K562 (cell line): ENCODE measurements at regions not wholly inside any gene's neighbourhood (a gene's known extent, or its start where the extent isn't known, plus 50 kb on each side); places are given as distances from the start of the nearest gene placed in this dataset.

ENCODE experiments used
- ATAC-seq: fragments of 200-7000 bp; cut with Tn5 transposase; 3 replicates; pipeline ENCODE4 v1.9.1; 2020; ENCODE audit warnings: moderate library complexity
- BruUV-seq: library from RNA; stranded (reverse); fragments of 400-500 nt; replicated peaks from 2 replicates; lab custom pipeline; 2021; lab: Mats Ljungman, UMichigan
- CTCF ChIA-PET: fragments of 300-600 bp; formaldehyde crosslinking; extraction: SDS; loops from one replicate; lab custom pipeline; 2021; ENCODE audit warnings: low intra/inter-chr PET ratio; lab: Yijun Ruan, JAX
- POLR2A ChIA-PET: fragments of 300-600, 350-650 bp; sonication (Branson Sonifier 250); formaldehyde crosslinking; extraction: SDS; loops from one replicate; lab custom pipeline; 2021; ENCODE audit warnings: antibody characterized with exemption, inconsistent platforms; lab: Yijun Ruan, JAX
- DNase-seq, 4 experiments: peaks; one replicate each; pipeline versions ENCODE4 v3.0.0 to v3.0.0-alpha.2; 2011 to 2018; ENCODE audit warnings: low spot score in 3 of 4, mixed read lengths in 3 of 4; ENCODE audit errors: extremely low read depth in 1 of 4
- FAIRE-seq: peaks from 2 replicates; lab custom pipeline; 2011; peaks lifted over from hg19 to GRCh38; lab: Jason Lieb, UNC
- H2AFZ ChIP-seq: 2 replicates; pipeline ENCODE4 v1.6.0; 2011; ENCODE audit warnings: low read depth, low read length, control low read depth, inconsistent platforms
- H3K27ac ChIP-seq: fragments of 200-600 bp; 3 replicates; pipeline ENCODE4 v1.8.0; 2011; ENCODE audit warnings: low read depth, mild to moderate bottlenecking, control low read depth, inconsistent platforms, low read length, moderate library complexity, mixed read lengths; ENCODE audit errors: extremely low read depth
- H3K27me3 ChIP-seq, 2 experiments: fragments of 300-600 bp in 1 of 2; 2 replicates in 1 of 2; 3 replicates in 1 of 2; pipeline versions ENCODE4 v1.6.0 to v1.8.0; 2011; ENCODE audit warnings: inconsistent platforms in 2 of 2, low read length in 2 of 2, mild to moderate bottlenecking in 1 of 2, mixed read lengths in 1 of 2, moderate library complexity in 1 of 2; ENCODE audit not compliant: control insufficient read depth in 2 of 2, insufficient read depth in 2 of 2
- H3K36me3 ChIP-seq: fragments of 300-600 bp; 3 replicates; pipeline ENCODE4 v1.8.0; 2011; ENCODE audit warnings: mild to moderate bottlenecking, low read length, inconsistent platforms; ENCODE audit not compliant: control insufficient read depth, insufficient read depth
- H3K4me1 ChIP-seq, 2 experiments: fragments of 200-600 bp in 1 of 2; replicated peaks in 1 of 2; 2 replicates in 1 of 2; 3 replicates in 1 of 2; pipeline versions ENCODE4 v1.5.1 to v1.8.0; 2011; ENCODE audit warnings: inconsistent platforms in 2 of 2, low read length in 2 of 2, mild to moderate bottlenecking in 1 of 2, mixed read lengths in 1 of 2, moderate library complexity in 1 of 2; ENCODE audit not compliant: control insufficient read depth in 2 of 2, insufficient read depth in 2 of 2
- H3K4me2 ChIP-seq: 2 replicates; pipeline ENCODE4 v1.6.1; 2011; ENCODE audit warnings: low read length, control low read depth, inconsistent platforms, mixed read lengths; ENCODE audit not compliant: insufficient read depth
- H3K4me3 ChIP-seq: fragments of 200-600 bp; sonication (generic), shearing (Covaris generic); 2 replicates; pipeline ENCODE4 v1.5.1; 2016; ENCODE audit warnings: control low read depth, inconsistent platforms
- H3K79me2 ChIP-seq: fragments of 200-600 bp; 3 replicates; pipeline ENCODE4 v1.8.0; 2011; ENCODE audit warnings: low read length, inconsistent platforms; ENCODE audit not compliant: control insufficient read depth, insufficient read depth
- H3K9ac ChIP-seq, 2 experiments: 2 replicates each; pipeline versions ENCODE4 v1.6.0 to v1.6.1; 2011; ENCODE audit warnings: low read depth in 2 of 2, low read length in 2 of 2, control low read depth in 1 of 2, inconsistent platforms in 1 of 2, mild to moderate bottlenecking in 1 of 2, mixed read lengths in 1 of 2; ENCODE audit not compliant: insufficient read depth in 1 of 2
- H3K9me1 ChIP-seq: one replicate; pipeline ENCODE4 v1.6.0; 2011; ENCODE audit warnings: inconsistent platforms, mild to moderate bottlenecking, low read length, moderate library complexity; ENCODE audit not compliant: control insufficient read depth, insufficient read depth
- H3K9me3 ChIP-seq: replicated peaks from 2 replicates; pipeline ENCODE4 v1.5.1; 2011; ENCODE audit warnings: low read depth, low read length, inconsistent platforms; ENCODE audit not compliant: control insufficient read depth, insufficient read depth
- H4K20me1 ChIP-seq: replicated peaks from 2 replicates; pipeline ENCODE4 v1.6.1; 2011; ENCODE audit warnings: low read length, inconsistent platforms, mixed read lengths; ENCODE audit not compliant: control insufficient read depth, insufficient read depth
- FOSL1 ChIP-seq: fragments of 200-800 bp; sonication (Bioruptor generic); conservative IDR thresholded peaks from 2 replicates; pipeline ENCODE4 v1.6.1; 2016; ENCODE audit warnings: missing genetic modification characterization, missing compliant biosample characterization
- HIVEP1 ChIP-seq: fragments of 250-450 bp; sonication (Bioruptor Pico); IDR thresholded peaks from 2 replicates; pipeline ENCODE4 v1.4.0; 2020; ENCODE audit warnings: mild to moderate bottlenecking
- KLF6 ChIP-seq: fragments of 250-450 bp; sonication (Bioruptor Pico); IDR thresholded peaks from 2 replicates; pipeline ENCODE4 v1.4.0; 2020; ENCODE audit warnings: mild to moderate bottlenecking, moderate library complexity, borderline replicate concordance
- MYC ChIP-seq, 2 experiments: fragments of 250-450 bp in 1 of 2; sonication (Bioruptor Pico) in 1 of 2; IDR thresholded peaks; 2 replicates each; pipeline versions ENCODE4 v1.5.1 to v1.6.1; 2012 to 2021; ENCODE audit warnings: low read depth in 2 of 2, borderline replicate concordance in 1 of 2, improper control_type of control experiment in 1 of 2, low read length in 1 of 2, mild to moderate bottlenecking in 1 of 2, moderate library complexity in 1 of 2
- NEUROD1 ChIP-seq: fragments of 150-350 bp; IDR thresholded peaks from 2 replicates; pipeline ENCODE4 v1.6.1; 2014; ENCODE audit warnings: borderline replicate concordance, low read length, low read depth; ENCODE audit not compliant: partially characterized antibody
- NR2F6 ChIP-seq: fragments of 450-650 bp; formaldehyde crosslinking; IDR thresholded peaks from 2 replicates; pipeline ENCODE4 v1.4.0; 2020; ENCODE audit warnings: mild to moderate bottlenecking
- POLR2AphosphoS2 ChIP-seq: IDR thresholded peaks from 2 replicates; pipeline ENCODE4 v1.6.1; 2012; ENCODE audit warnings: low read length, improper control_type of control experiment
- RBM39 ChIP-seq: fragments of 200-400 bp; formaldehyde crosslinking; optimal IDR thresholded peaks from 2 replicates; pipeline ENCODE3; 2018; ENCODE audit warnings: low read depth, low read length
- SAP30 ChIP-seq: fragments of 200-600 bp; sonication (generic); IDR thresholded peaks from 2 replicates; pipeline ENCODE4 v1.6.1; 2012; ENCODE audit warnings: borderline replicate concordance, low read depth, mild to moderate bottlenecking, moderate library complexity, low read length, control low read depth, inconsistent platforms; ENCODE audit not compliant: insufficient read depth, poor library complexity, severe bottlenecking
- SIRT6 ChIP-seq: IDR thresholded peaks from one replicate; pipeline ENCODE4 v1.6.1; 2012; ENCODE audit warnings: low read depth, mild to moderate bottlenecking, control low read depth, inconsistent platforms, low read length, moderate library complexity
- ZNF263 ChIP-seq: sonication (generic); formaldehyde crosslinking; IDR thresholded peaks from 2 replicates; pipeline ENCODE4 v1.8.0; 2022; ENCODE audit warnings: mild to moderate bottlenecking, missing genetic modification reagents, borderline replicate concordance
- WGBS: fragments of 100-300 bp; shearing (Covaris generic); methylation state at CpG from one replicate; pipeline ENCODE4 v1.1.6; 2016; ENCODE audit warnings: low coverage, mixed read lengths; ENCODE audit not compliant: insufficient coverage; ENCODE audit errors: missing lambda C conversion rate; 5-methylcytosine and 5-hydroxymethylcytosine counted together
- in situ Hi-C: fragments of 300-500 bp; cut with MboI; formaldehyde crosslinking; loops from 4 replicates; pipeline ENCODE4 v1.15.0; 2018; ENCODE audit warnings: inconsistent platforms, mixed read lengths
- intact Hi-C: fragments of 100-400 bp; cut with micrococcal nuclease; formaldehyde crosslinking; loops from 2 replicates; pipeline ENCODE4 v1.14.2; 2022
- TF ChIP-seq, protein P1 (sequence below): fragments of 450-650 bp; IDR thresholded peaks from 2 replicates; pipeline ENCODE4 v1.6.1; 2016; ENCODE audit warnings: borderline replicate concordance
- TF ChIP-seq, protein P2 (sequence below): fragments of 250-450 bp; sonication (Bioruptor Pico); IDR thresholded peaks from 2 replicates; pipeline ENCODE4 v1.9.0; 2021; ENCODE audit warnings: mild to moderate bottlenecking
- TF ChIP-seq, protein P3 (sequence below): fragments of 250-450 bp; sonication (Bioruptor Pico); IDR thresholded peaks from 2 replicates; pipeline ENCODE4 v1.8.0; 2021; ENCODE audit warnings: moderate library complexity, mild to moderate bottlenecking, inconsistent platforms
- TF ChIP-seq, protein P4 (sequence below): sonication (generic); formaldehyde crosslinking; IDR thresholded peaks from 2 replicates; pipeline ENCODE4 v1.4.0; 2020; ENCODE audit warnings: mild to moderate bottlenecking, missing genetic modification reagents
- TF ChIP-seq, protein P5 (sequence below): IDR thresholded peaks from 2 replicates; pipeline ENCODE4 v1.6.1; 2016; ENCODE audit warnings: missing genetic modification characterization, missing compliant biosample characterization

DNA sequence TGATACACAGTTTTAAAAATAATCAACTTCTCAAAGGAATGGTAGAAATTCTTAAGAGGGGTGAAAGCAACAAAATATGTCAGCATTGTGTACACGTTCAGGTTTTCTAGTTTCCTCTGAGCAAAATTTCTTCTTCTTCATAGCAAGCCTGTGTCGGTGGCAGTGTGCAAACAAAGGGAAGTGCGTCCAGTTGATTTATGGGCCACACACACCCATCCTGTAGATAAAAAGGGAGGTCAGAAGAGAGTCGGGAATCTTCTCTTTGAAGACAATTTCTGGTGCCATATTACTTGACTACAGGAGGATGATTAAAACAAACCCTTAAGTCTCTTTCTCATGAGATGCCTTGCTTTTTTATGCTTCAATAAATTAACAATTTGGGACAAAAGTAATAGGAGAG lies 484.1 kb upstream of the SALL1 start:
- Histone ChIP-seq H3K4me2 (no peak overlapping the region), H2AFZ (no peak overlapping the region), H3K9me3 (no peaks in the 10 kb centered on the region), H3K27me3 (no peaks in the 10 kb centered on the region), H3K9ac (no peak overlapping the region), H3K9me1 (no peaks in the 10 kb centered on the region), H3K27ac (no peak overlapping the region), H3K4me3 (no peak overlapping the region), H3K79me2 (no peaks in the 10 kb centered on the region), H3K4me1 (no peaks in the 10 kb centered on the region), H4K20me1 (no peaks in the 10 kb centered on the region), H3K36me3 (no peaks in the 10 kb centered on the region)
- no peak for TF ChIP-seq POLR2AphosphoS2
- TF ChIP-seq, protein P1, sequence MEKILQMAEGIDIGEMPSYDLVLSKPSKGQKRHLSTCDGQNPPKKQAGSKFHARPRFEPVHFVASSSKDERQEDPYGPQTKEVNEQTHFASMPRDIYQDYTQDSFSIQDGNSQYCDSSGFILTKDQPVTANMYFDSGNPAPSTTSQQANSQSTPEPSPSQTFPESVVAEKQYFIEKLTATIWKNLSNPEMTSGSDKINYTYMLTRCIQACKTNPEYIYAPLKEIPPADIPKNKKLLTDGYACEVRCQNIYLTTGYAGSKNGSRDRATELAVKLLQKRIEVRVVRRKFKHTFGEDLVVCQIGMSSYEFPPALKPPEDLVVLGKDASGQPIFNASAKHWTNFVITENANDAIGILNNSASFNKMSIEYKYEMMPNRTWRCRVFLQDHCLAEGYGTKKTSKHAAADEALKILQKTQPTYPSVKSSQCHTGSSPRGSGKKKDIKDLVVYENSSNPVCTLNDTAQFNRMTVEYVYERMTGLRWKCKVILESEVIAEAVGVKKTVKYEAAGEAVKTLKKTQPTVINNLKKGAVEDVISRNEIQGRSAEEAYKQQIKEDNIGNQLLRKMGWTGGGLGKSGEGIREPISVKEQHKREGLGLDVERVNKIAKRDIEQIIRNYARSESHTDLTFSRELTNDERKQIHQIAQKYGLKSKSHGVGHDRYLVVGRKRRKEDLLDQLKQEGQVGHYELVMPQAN: no peak
- TF ChIP-seq, protein P2, sequence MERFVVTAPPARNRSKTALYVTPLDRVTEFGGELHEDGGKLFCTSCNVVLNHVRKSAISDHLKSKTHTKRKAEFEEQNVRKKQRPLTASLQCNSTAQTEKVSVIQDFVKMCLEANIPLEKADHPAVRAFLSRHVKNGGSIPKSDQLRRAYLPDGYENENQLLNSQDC (CRISPR knock-in tag): no peak
- no peak for TF ChIP-seq NR2F6 (CRISPR knock-in tag)
- no peak for TF ChIP-seq ZNF263 (CRISPR knock-in tag)
- no peak for TF ChIP-seq MYC (IDR thresholded peaks at IDR 0.05; ENCODE audit: low read depth, low read length)
- TF ChIP-seq MYC (CRISPR knock-in tag; IDR thresholded peaks at IDR 0.05; ENCODE audit: borderline replicate concordance, low read depth): no peak
- TF ChIP-seq KLF6 (CRISPR knock-in tag): no peak
- TF ChIP-seq RBM39: no peak
- TF ChIP-seq HIVEP1 (CRISPR knock-in tag): no peak
- TF ChIP-seq NEUROD1: no peak
- no peak for TF ChIP-seq SAP30
- TF ChIP-seq, protein P3, sequence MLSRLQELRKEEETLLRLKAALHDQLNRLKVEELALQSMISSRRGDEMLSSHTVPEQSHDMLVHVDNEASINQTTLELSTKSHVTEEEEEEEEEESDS (CRISPR knock-in tag): no peak
- TF ChIP-seq, protein P4, sequence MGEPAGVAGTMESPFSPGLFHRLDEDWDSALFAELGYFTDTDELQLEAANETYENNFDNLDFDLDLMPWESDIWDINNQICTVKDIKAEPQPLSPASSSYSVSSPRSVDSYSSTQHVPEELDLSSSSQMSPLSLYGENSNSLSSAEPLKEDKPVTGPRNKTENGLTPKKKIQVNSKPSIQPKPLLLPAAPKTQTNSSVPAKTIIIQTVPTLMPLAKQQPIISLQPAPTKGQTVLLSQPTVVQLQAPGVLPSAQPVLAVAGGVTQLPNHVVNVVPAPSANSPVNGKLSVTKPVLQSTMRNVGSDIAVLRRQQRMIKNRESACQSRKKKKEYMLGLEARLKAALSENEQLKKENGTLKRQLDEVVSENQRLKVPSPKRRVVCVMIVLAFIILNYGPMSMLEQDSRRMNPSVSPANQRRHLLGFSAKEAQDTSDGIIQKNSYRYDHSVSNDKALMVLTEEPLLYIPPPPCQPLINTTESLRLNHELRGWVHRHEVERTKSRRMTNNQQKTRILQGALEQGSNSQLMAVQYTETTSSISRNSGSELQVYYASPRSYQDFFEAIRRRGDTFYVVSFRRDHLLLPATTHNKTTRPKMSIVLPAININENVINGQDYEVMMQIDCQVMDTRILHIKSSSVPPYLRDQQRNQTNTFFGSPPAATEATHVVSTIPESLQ (CRISPR knock-in tag): no peak
- no peak for TF ChIP-seq SIRT6
- TF ChIP-seq, protein P5, sequence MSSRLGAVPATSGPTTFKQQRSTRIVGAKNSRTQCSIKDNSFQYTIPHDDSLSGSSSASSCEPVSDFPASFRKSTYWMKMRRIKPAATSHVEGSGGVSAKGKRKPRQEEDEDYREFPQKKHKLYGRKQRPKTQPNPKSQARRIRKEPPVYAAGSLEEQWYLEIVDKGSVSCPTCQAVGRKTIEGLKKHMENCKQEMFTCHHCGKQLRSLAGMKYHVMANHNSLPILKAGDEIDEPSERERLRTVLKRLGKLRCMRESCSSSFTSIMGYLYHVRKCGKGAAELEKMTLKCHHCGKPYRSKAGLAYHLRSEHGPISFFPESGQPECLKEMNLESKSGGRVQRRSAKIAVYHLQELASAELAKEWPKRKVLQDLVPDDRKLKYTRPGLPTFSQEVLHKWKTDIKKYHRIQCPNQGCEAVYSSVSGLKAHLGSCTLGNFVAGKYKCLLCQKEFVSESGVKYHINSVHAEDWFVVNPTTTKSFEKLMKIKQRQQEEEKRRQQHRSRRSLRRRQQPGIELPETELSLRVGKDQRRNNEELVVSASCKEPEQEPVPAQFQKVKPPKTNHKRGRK (tag): no peak
- no peak for TF ChIP-seq FOSL1 (tag)
- BruUV-seq: no TSS peak
- in situ Hi-C loops (no loop called here), intact Hi-C loops (no loop called here)
- 1% methylated on average over 4 of the region's 4 CpGs for WGBS
- no peak for FAIRE-seq
- ChIA-PET CTCF (no interaction called here), POLR2A (no interaction called here)
- DNase-seq: no peak
- no peak for ATAC-seq
